KBM-7 (cell line): ENCODE measurements at regions not wholly inside any gene's neighbourhood (a gene's known extent, or its start where the extent isn't known, plus 50 kb on each side); places are given as distances from the start of the nearest gene placed in this dataset.

Source experiments
- DNase-seq: peaks from one replicate; pipeline ENCODE4 v3.0.0-alpha.2; 2015
- in situ Hi-C: fragments of 300-500 bp; cut with MboI; formaldehyde crosslinking; loops from 2 replicates; pipeline ENCODE4 v1.14.3; 2020; ENCODE audit warnings: low sequenced_read_pairs, low pct_unique_long_range_greater_than_20kb, mixed read lengths

DNA sequence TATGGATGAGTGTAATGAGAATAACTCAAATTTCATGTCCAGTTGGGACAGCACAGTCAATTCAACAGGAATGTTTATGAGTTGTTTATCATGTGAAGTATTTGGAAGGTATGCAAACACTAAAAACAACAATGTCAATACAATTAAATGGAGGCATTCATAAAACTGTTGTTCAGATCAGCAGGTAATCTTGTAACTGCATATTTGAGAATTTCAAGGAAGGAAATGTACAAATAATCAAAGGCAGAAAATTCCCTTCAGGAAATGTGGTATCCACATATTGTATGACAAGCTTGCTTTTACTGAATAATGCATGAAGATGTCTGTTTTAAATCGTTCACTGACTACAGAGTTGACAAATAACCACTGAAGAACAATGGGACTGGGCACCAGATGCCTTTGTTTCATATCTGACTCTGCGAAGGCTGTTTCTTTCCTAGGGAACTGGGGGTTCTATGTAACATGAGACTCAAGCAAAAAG, 198.3 kb downstream of the LTN1 start:
- in situ Hi-C loops: no loop called here
- DNase-seq: no peak

GRCh38 chr21:28793043-28793442, 199.6 kb downstream of the LTN1 start:
- no peak for DNase-seq

DNA sequence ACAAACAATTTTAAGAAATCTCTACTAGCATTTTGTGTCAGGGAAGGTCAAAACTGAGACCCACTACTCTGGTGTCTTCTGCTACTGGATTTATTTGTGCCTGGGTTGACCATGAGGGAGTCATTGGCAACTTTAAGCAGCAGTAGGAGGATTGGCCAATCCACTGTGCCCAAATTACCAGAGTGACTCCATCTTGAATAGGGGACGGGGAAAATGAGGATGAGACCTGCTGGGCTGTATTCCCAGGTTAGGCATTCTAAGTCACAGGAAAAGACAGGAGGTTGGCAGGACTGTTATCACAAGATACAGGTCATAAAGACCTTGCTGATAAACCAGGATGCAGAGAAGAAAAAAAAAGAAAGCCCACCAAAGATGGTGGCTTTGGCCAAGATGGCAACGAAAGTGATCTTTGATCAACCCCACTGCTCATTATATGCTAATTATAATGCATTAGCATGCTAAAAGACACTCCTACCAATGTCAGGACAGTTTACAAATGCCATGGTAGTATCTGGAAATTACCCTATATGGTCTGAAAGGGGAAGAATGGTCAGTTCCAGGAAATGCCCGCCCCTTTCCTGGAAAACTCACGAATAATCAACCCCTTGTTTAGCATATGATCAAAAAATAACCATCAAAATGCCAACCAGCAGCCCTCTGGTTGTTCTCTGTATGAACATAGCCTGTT, 200.9 kb downstream of the LTN1 start:
- in situ Hi-C loops: no loop called here
- no peak for DNase-seq

More at GRCh38 chr21:28793043-28793442, 199.6 kb downstream of the LTN1 start:
- in situ Hi-C loops: no loop called here

DNA sequence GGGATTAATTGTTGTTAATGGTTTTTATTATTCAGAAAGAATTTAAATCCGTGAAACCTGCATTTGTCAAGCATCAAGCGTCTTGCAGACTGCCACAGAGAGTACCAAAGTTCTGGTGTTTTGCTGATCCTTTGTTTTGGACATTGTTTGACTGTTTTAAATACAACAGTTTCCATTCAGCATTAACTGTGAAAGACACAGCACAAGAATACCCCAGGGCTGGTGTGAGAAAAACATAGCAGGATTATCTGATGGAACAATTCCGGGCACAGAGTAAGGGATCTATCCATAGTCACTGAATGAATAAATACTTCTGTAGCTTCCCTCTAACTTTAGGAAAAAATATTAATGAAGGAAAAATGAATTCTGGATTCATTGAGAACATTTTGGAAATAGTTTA, 202.3 kb downstream of the LTN1 start:
- in situ Hi-C loops: no loop called here

GRCh38 chr21:28789523-28789922, 203.2 kb downstream of the LTN1 start:
- in situ Hi-C loops: no loop called here
- DNase-seq: no peak

More for the DNA sequence above, 202.3 kb downstream of the LTN1 start:
- DNase-seq: no peak

GRCh38 chr21:28788030-28788429, 204.6 kb downstream of the LTN1 start:
- no peak for DNase-seq
- in situ Hi-C loops: no loop called here

GRCh38 chr21:28783641-28784185, 209.0 kb downstream of the LTN1 start:
- DNase-seq: no peak
- in situ Hi-C loops: no loop called here

DNA sequence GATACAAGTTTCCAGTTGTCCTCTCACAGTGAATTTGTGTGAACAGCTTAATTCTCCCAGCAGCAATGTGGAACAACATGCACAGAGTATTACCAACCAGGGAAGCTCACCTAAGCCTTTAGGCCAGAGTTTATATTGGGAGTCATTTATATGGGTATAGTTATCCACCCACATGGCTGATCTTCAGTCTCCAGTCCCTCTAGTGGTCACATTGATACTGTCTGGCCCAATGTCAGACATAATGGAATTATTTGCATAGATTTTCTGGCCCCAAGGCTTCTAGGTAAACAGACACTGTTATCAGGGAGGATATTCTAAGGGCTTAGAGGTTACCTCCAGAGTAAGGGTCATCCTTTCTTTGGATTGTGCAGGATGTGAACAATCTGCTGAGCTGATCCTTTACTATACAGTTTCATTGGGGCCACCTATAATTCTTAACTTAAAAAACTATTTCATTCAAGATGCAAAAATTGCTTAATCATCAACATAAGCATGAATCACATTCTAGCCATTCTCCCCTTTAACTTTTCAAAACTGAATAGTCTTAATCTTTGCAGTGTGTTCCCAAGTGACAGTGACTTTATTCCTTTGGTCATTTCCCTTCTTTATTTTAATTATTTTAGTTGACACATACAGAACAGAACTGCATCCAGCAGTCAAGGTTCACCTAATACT, 210.9 kb downstream of the LTN1 start:
- DNase-seq: peak; percentile 11
- in situ Hi-C loops: no loop called here

DNA sequence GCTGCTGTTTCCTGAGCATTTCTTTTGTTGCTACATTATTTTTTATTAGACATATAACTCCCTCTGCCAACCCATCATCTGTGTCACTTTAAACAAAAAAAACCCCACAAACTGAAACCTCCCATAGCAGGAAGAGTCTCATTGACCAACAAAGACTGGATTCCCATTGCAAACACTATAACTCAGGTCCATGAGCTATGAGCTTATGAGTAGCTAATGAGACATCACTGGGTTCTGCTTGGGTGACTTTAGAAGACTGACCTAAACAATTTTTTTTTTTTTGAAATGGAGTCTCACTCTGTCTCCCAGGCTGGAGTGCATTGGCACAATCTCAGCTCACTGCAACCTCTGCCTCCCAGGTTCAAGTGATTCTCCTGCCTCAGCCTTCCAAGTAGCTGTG, 212.8 kb downstream of the LTN1 start:
- no peak for DNase-seq
- in situ Hi-C loops: no loop called here

DNA sequence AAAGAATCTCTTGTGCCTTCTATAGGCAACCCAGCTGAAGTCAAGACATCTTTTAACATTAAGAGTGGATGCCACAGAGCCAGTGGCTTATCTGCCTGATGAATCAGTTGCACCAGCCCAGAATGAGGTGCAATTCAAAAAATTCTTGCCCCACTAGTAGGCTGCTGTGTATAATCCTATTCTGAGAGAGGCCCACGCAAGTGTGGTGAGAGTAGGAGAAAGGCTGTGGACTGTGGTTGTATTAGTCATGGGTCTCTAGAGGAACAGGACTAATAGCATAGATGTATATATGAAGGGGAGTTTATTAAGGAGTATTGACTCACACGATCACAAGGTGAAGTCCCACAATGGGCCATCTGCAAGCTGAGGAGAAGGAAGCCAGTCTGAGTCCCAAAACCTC, 216.4 kb downstream of the LTN1 start:
- in situ Hi-C loops: no loop called here
- DNase-seq: no peak

GRCh38 chr21:28775071-28775470, 217.6 kb downstream of the LTN1 start:
- in situ Hi-C loops: no loop called here
- no peak for DNase-seq

GRCh38 chr21:28773036-28773435, 219.6 kb downstream of the LTN1 start:
- in situ Hi-C loops: no loop called here
- DNase-seq: no peak

GRCh38 chr21:28771790-28772501, 220.7 kb downstream of the LTN1 start:
- DNase-seq: no peak
- in situ Hi-C loops: no loop called here

- in situ Hi-C loops: no loop called here
Observed at GRCh38 chr21:28770867-28771661, 221.6 kb downstream of the LTN1 start.

GRCh38 chr21:28769683-28770082, 223.0 kb downstream of the LTN1 start:
- DNase-seq: no peak
- in situ Hi-C loops: no loop called here

More at GRCh38 chr21:28770867-28771661, 221.6 kb downstream of the LTN1 start:
- DNase-seq: no peak

DNA sequence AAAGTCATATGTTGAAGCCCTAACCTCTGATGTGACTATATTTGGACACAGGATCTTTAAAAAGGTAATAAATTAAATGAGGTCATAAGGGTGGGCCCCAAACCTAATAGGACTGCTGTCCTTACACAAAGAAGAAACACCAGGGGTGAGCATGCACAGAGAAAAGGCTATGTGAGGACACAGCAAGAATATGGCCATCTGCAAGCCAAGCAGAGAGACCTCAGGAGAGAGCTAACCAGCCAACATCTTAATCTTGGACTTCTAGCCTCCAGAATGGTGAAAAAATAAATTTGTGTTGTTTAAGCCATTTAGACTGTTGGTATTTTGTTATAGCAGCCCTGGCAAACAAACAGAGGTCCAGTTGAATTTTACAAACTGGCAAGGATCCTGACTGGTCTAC, 223.9 kb downstream of the LTN1 start:
- in situ Hi-C loops: no loop called here
- no peak for DNase-seq

- no peak for DNase-seq
- in situ Hi-C loops: no loop called here
Observed at GRCh38 chr21:28767523-28767922, 225.2 kb downstream of the LTN1 start.

GRCh38 chr21:28763809-28764418, 228.8 kb downstream of the LTN1 start:
- in situ Hi-C loops: no loop called here
- no peak for DNase-seq

GRCh38 chr21:28762357-28762735, 230.3 kb downstream of the LTN1 start:
- DNase-seq: no peak
- in situ Hi-C loops: no loop called here
